ENCODE measurements at regions not wholly inside any gene's neighbourhood (a gene's known extent, or its start where the extent isn't known, plus 50 kb on each side); places are given as distances from the start of the nearest gene placed in this dataset.

GRCh38 chr13:82963226-82964099 is 918.8 kb downstream of the SLITRK1 start (continued):
- TF ChIP-seq REST (IDR thresholded peaks at IDR 0.05) (no peak), RAD21 (IDR thresholded peaks at IDR 0.05) (no peak)

GRCh38 chr13:82962397-82962796 is 919.9 kb downstream of the SLITRK1 start:
- Histone ChIP-seq H3K27me3 (ENCODE audit: control insufficient read depth in 4 of 4, insufficient read depth in 4 of 4, low read length in 3 of 4) (peaks cover 0 to 2% (median 0%) of the 10 kb centered on the region in 4 donors), H3K9ac (ENCODE audit: low read depth in 1 of 2, low read length in 2 of 2) (no peak overlapping the region), H3K4me1 (ENCODE audit: control insufficient read depth in 4 of 4, insufficient read depth in 4 of 4, low read length in 3 of 4) (no peaks in the 10 kb centered on the region), H3K36me3 (ENCODE audit: control insufficient read depth in 4 of 4, insufficient read depth in 3 of 4, low read depth in 1 of 4, low read length in 3 of 4) (no peaks in the 10 kb centered on the region), H3K27ac (ENCODE audit: low read depth in 1 of 2, low read length in 2 of 2) (no peak overlapping the region), H3K9me3 (ENCODE audit: control insufficient read depth in 4 of 4, low read length in 3 of 4) (no peaks in the 10 kb centered on the region), H3K4me3 (ENCODE audit: low read depth in 1 of 3, low read length in 3 of 3) (no peak overlapping the region)
- DNase-seq (ENCODE audit: low spot score) = no peak
- WGBS = 37% methylated on average over 3 of the region's 3 CpGs
- TF ChIP-seq EGR1 (IDR thresholded peaks at IDR 0.05; ENCODE audit: low read depth in 2 of 2) = no peak
- no peak for TF ChIP-seq FOXA2 (IDR thresholded peaks at IDR 0.05)
- no peak for TF ChIP-seq SP1 (IDR thresholded peaks at IDR 0.05)
- TF ChIP-seq ZBTB33 (IDR thresholded peaks at IDR 0.05) = no peak
- no peak for TF ChIP-seq GABPA (IDR thresholded peaks at IDR 0.05 in 1 of 2, conservative IDR thresholded peaks at IDR 0.05 in 1 of 2)
- TF ChIP-seq NR2F2 (IDR thresholded peaks at IDR 0.05) = no peak
- TF ChIP-seq YY1 (IDR thresholded peaks at IDR 0.05) = no peak
- no peak for TF ChIP-seq CTCF (IDR thresholded peaks at IDR 0.05; ENCODE audit: low read depth, low read length, missing input control)
- no peak for TF ChIP-seq TAF1 (conservative IDR thresholded peaks at IDR 0.05)
- no peak for TF ChIP-seq HNF4A (conservative IDR thresholded peaks at IDR 0.05)
- TF ChIP-seq JUND (IDR thresholded peaks at IDR 0.05) = no peak
- no peak for TF ChIP-seq HNF4G (IDR thresholded peaks at IDR 0.05)
- no peak for TF ChIP-seq FOXA1 (IDR thresholded peaks at IDR 0.05)
- no peak for TF ChIP-seq ATF3 (IDR thresholded peaks at IDR 0.05)
- no peak for TF ChIP-seq RXRA (IDR thresholded peaks at IDR 0.05)
- TF ChIP-seq REST (IDR thresholded peaks at IDR 0.05) = no peak
- no peak for TF ChIP-seq MAX (IDR thresholded peaks at IDR 0.05)
- TF ChIP-seq RAD21 (IDR thresholded peaks at IDR 0.05) = no peak
